Smooth muscle cell (in vitro differentiated cells): ENCODE measurements at regions not wholly inside any gene's neighbourhood (a gene's known extent, or its start where the extent isn't known, plus 50 kb on each side); places are given as distances from the start of the nearest gene placed in this dataset.

Experiments used
- DNase-seq: peaks from one replicate; lab custom pipeline; 2025; ENCODE audit not compliant: unreplicated experiment; lab: John Stamatoyannopoulos, UW
- H2AFZ ChIP-seq: fragments of 200-600 bp; sonication (generic); 2 replicates; pipeline ENCODE4 v1.6.0; 2016; ENCODE audit warnings: antibody characterized with exemption, low read depth, mild to moderate bottlenecking
- H3F3A ChIP-seq: fragments of 200-600 bp; sonication (generic); 2 replicates; pipeline ENCODE4 v1.6.0; 2017; ENCODE audit warnings: antibody characterized with exemption, low read depth
- H3K27ac ChIP-seq: fragments of 200-600 bp; sonication (generic); 2 replicates; pipeline ENCODE4 v1.5.1; 2016; ENCODE audit warnings: low read depth, mild to moderate bottlenecking
- H3K27me3 ChIP-seq: fragments of 200-600 bp; sonication (generic); 2 replicates; pipeline ENCODE4 v1.6.1; 2016; ENCODE audit warnings: low read depth, mild to moderate bottlenecking
- H3K36me3 ChIP-seq: fragments of 200-600 bp; sonication (generic); 2 replicates; pipeline ENCODE4 v1.5.1; 2016; ENCODE audit warnings: low read depth
- H3K4me1 ChIP-seq: fragments of 200-600 bp; sonication (generic); 2 replicates; pipeline ENCODE4 v1.5.1; 2016; ENCODE audit warnings: low read depth
- H3K4me2 ChIP-seq: fragments of 200-600 bp; sonication (generic); 2 replicates; pipeline ENCODE4 v1.6.0; 2016; ENCODE audit warnings: mild to moderate bottlenecking
- H3K4me3 ChIP-seq: fragments of 200-600 bp; sonication (generic); 2 replicates; pipeline ENCODE4 v1.5.1; 2016; ENCODE audit warnings: mild to moderate bottlenecking
- H3K79me2 ChIP-seq: fragments of 200-600 bp; sonication (generic); 2 replicates; pipeline ENCODE4 v1.6.0; 2016; ENCODE audit warnings: low read depth, mild to moderate bottlenecking
- H3K9ac ChIP-seq: fragments of 200-600 bp; sonication (generic); 2 replicates; pipeline ENCODE4 v1.6.0; 2016; ENCODE audit warnings: low read depth
- H3K9me3 ChIP-seq: fragments of 200-600 bp; sonication (generic); replicated peaks from 2 replicates; pipeline ENCODE4 v1.5.1; 2016; ENCODE audit warnings: low read depth
- H4K20me1 ChIP-seq: fragments of 200-600 bp; sonication (generic); 2 replicates; pipeline ENCODE4 v1.6.0; 2016; ENCODE audit warnings: low read depth
- CTCF ChIP-seq: fragments of 200-600 bp; sonication (generic); IDR thresholded peaks from 2 replicates; pipeline ENCODE4 v1.5.1; 2017; ENCODE audit warnings: borderline replicate concordance, mild to moderate bottlenecking, antibody characterized with exemption; ENCODE audit not compliant: insufficient read depth, poor library complexity, severe bottlenecking
- WGBS: methylation state at CpG from one replicate; pipeline ENCODE4 v1.1.7; 2016; ENCODE audit warnings: low lambda C conversion rate; 5-methylcytosine and 5-hydroxymethylcytosine counted together

- Histone ChIP-seq H3K36me3 (no peaks in the 10 kb centered on the region), H3F3A (no peaks in the 10 kb centered on the region), H3K9ac (no peak overlapping the region), H3K27me3 (no peaks in the 10 kb centered on the region), H2AFZ (no peak overlapping the region), H4K20me1 (no peaks in the 10 kb centered on the region), H3K79me2 (no peaks in the 10 kb centered on the region), H3K4me2 (no peak overlapping the region), H3K9me3 (no peaks in the 10 kb centered on the region), H3K27ac (no peak overlapping the region), H3K4me3 (no peak overlapping the region), H3K4me1 (no peaks in the 10 kb centered on the region)
- TF ChIP-seq CTCF, result no peak
- no peak for DNase-seq
- 87% methylated on average over 7 of the region's 7 CpGs for WGBS
Observed at GRCh38 chr4:175973027-175973923, 92.4 kb upstream of the WDR17 start.

GRCh38 chr4:175983636-175984035 is 82.0 kb upstream of the WDR17 start:
- WGBS, result 84% methylated on average over 2 of the region's 2 CpGs
- Histone ChIP-seq H3K4me2 (no peak overlapping the region), H3F3A (no peaks in the 10 kb centered on the region), H3K36me3 (no peaks in the 10 kb centered on the region), H4K20me1 (no peaks in the 10 kb centered on the region), H2AFZ (no peak overlapping the region), H3K9me3 (no peaks in the 10 kb centered on the region), H3K4me1 (no peaks in the 10 kb centered on the region), H3K79me2 (no peaks in the 10 kb centered on the region), H3K27me3 (no peaks in the 10 kb centered on the region), H3K4me3 (no peak overlapping the region), H3K27ac (no peak overlapping the region), H3K9ac (no peak overlapping the region)
- DNase-seq, result no peak
- TF ChIP-seq CTCF, result no peak

- TF ChIP-seq CTCF, result no peak
- Histone ChIP-seq H3K9me3 (no peaks in the 10 kb centered on the region), H3K36me3 (no peaks in the 10 kb centered on the region), H3K4me1 (no peaks in the 10 kb centered on the region), H3K4me2 (no peak overlapping the region), H4K20me1 (no peaks in the 10 kb centered on the region), H3K4me3 (no peak overlapping the region), H3F3A (no peaks in the 10 kb centered on the region), H3K27ac (no peak overlapping the region), H3K79me2 (no peaks in the 10 kb centered on the region), H3K9ac (no peak overlapping the region), H3K27me3 (no peaks in the 10 kb centered on the region), H2AFZ (no peak overlapping the region)
- no peak for DNase-seq
- 84% methylated on average over 1 of the region's 1 CpG for WGBS
Observed at GRCh38 chr4:175986668-175987067, 79.0 kb upstream of the WDR17 start.

GRCh38 chr4:175988511-175988910 is 77.1 kb upstream of the WDR17 start:
- no peak overlapping the region for H3K4me3 ChIP-seq
- H2AFZ ChIP-seq, result no peak overlapping the region
- H4K20me1 ChIP-seq, result no peaks in the 10 kb centered on the region
- no peak overlapping the region for H3K9ac ChIP-seq
- no peaks in the 10 kb centered on the region for H3F3A ChIP-seq
- H3K27me3 ChIP-seq, result peaks cover 7% of the 10 kb centered on the region
- no peak for TF ChIP-seq CTCF
- no peak for DNase-seq
- H3K9me3 ChIP-seq, result no peaks in the 10 kb centered on the region
- H3K79me2 ChIP-seq, result no peaks in the 10 kb centered on the region
- H3K4me1 ChIP-seq, result no peaks in the 10 kb centered on the region
- H3K4me2 ChIP-seq, result no peak overlapping the region
- no peak overlapping the region for H3K27ac ChIP-seq
- 92% methylated on average over 1 of the region's 1 CpG for WGBS
- H3K36me3 ChIP-seq, result no peaks in the 10 kb centered on the region
